ENCODE measurements at regions not wholly inside any gene's neighbourhood (a gene's known extent, or its start where the extent isn't known, plus 50 kb on each side); places are given as distances from the start of the nearest gene placed in this dataset.
A peak's percentile ranks its signal among the peaks of the same experiment; 100 is the strongest.

DNA sequence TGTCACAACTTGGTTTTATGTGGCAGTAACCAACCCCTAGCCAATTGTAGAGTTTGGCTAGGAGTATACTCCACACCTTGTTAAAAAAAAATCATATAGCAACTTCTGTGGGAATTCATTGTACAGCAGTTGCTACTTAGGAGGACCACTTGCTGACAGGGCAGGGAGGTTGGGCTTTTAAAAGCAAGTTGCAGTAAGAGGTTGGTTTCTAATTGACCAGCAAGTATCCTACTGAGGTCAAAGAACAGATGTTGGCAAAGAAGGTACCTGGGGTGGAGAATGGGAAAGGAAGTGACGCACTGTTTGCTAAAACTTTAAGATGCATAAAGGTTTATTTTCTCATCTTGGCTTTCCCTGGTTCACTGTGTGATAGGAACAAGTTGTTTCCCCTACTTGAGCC, 104.6 kb downstream of the TBX3 start:
- no peak overlapping the region for H3K27ac ChIP-seq (ENCODE audit: low read depth, low read length)
- WGBS (ENCODE audit: extremely low coverage, insufficient coverage, low lambda C conversion rate): no CpG with 5 or more reads among the region's 1 CpG

DNA sequence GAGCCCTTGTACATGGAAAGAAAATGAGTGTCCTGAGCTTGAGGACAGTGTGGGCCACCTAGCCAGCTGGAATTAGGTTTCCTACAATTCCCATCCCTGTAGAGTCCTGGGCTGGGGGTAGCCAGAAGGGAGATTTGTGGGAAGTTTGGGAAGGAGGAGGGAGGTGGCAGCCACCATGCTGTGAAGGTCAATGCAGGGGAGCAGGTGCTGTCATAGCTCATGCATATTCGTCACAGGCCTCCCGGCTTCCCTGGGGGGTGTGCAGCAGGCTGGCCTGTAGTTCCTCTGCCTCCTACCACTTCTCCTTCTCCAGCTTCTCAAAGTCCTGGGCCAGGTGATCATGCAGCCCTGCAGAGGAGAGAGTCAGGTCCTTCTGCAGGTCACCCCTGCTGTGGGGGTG, 121.3 kb downstream of the TBX3 start:
- no peaks in the 10 kb centered on the region for H3K36me3 ChIP-seq (ENCODE audit: control insufficient read depth, insufficient read depth, low read length)
- no peak overlapping the region for H3K18ac ChIP-seq (ENCODE audit: low read length)
- H3K4me1 ChIP-seq (ENCODE audit: control insufficient read depth, low read depth, low read length): no peaks in the 10 kb centered on the region
- H3K9ac ChIP-seq (ENCODE audit: low read length): no peak overlapping the region
- H3K23ac ChIP-seq (ENCODE audit: low read length): no peak overlapping the region
- no peak overlapping the region for H3K4ac ChIP-seq (ENCODE audit: low read depth, low read length)
- no peak overlapping the region for H3K4me2 ChIP-seq (ENCODE audit: low read length)
- no peak overlapping the region for H3K4me3 ChIP-seq (ENCODE audit: low read length)
- DNase-seq: peak; percentile 30
- H2BK5ac ChIP-seq (ENCODE audit: low read length): no peak overlapping the region
- no peak overlapping the region for H3K56ac ChIP-seq (ENCODE audit: low read length)
- no peak overlapping the region for H2BK120ac ChIP-seq (ENCODE audit: low read depth, low read length)
- no peak overlapping the region for H2AK5ac ChIP-seq (ENCODE audit: low read length)
- no CpG with 5 or more reads among the region's 2 CpGs for WGBS (ENCODE audit: extremely low coverage, insufficient coverage, low lambda C conversion rate)
- no peaks in the 10 kb centered on the region for H3K27me3 ChIP-seq (ENCODE audit: insufficient read depth, low read length, poor library complexity)
- no peak overlapping the region for H2BK15ac ChIP-seq (replicated peaks; ENCODE audit: low read depth)
- H3K27ac ChIP-seq (ENCODE audit: low read depth, low read length): no peak overlapping the region
- H3K79me2 ChIP-seq (ENCODE audit: control insufficient read depth, insufficient read depth, low read length): no peaks in the 10 kb centered on the region
- H4K8ac ChIP-seq (ENCODE audit: low read depth, low read length): no peak overlapping the region
- no peak overlapping the region for H4K5ac ChIP-seq (ENCODE audit: low read length)
- no peaks in the 10 kb centered on the region for H3K79me1 ChIP-seq (ENCODE audit: low read length)

More for the DNA sequence above, 104.6 kb downstream of the TBX3 start:
- H3K79me1 ChIP-seq (ENCODE audit: low read length): no peaks in the 10 kb centered on the region
- DNase-seq: no peak
- H3K36me3 ChIP-seq (ENCODE audit: control insufficient read depth, insufficient read depth, low read length): no peaks in the 10 kb centered on the region
- no peak overlapping the region for H3K9ac ChIP-seq (ENCODE audit: low read length)
- H2BK120ac ChIP-seq (ENCODE audit: low read depth, low read length): no peak overlapping the region
- no peaks in the 10 kb centered on the region for H3K27me3 ChIP-seq (ENCODE audit: insufficient read depth, low read length, poor library complexity)
- no peaks in the 10 kb centered on the region for H3K4me1 ChIP-seq (ENCODE audit: control insufficient read depth, low read depth, low read length)
- H2BK15ac ChIP-seq (replicated peaks; ENCODE audit: low read depth): no peak overlapping the region
- H3K79me2 ChIP-seq (ENCODE audit: control insufficient read depth, insufficient read depth, low read length): no peaks in the 10 kb centered on the region
- no peak overlapping the region for H3K4ac ChIP-seq (ENCODE audit: low read depth, low read length)
- no peak overlapping the region for H4K5ac ChIP-seq (ENCODE audit: low read length)
- H2AK5ac ChIP-seq (ENCODE audit: low read length): no peak overlapping the region
- no peak overlapping the region for H3K4me2 ChIP-seq (ENCODE audit: low read length)
- H2BK5ac ChIP-seq (ENCODE audit: low read length): no peak overlapping the region
- no peak overlapping the region for H3K56ac ChIP-seq (ENCODE audit: low read length)
- H4K8ac ChIP-seq (ENCODE audit: low read depth, low read length): no peak overlapping the region
- no peak overlapping the region for H3K18ac ChIP-seq (ENCODE audit: low read length)
- no peak overlapping the region for H3K23ac ChIP-seq (ENCODE audit: low read length)
- no peak overlapping the region for H3K4me3 ChIP-seq (ENCODE audit: low read length)

DNA sequence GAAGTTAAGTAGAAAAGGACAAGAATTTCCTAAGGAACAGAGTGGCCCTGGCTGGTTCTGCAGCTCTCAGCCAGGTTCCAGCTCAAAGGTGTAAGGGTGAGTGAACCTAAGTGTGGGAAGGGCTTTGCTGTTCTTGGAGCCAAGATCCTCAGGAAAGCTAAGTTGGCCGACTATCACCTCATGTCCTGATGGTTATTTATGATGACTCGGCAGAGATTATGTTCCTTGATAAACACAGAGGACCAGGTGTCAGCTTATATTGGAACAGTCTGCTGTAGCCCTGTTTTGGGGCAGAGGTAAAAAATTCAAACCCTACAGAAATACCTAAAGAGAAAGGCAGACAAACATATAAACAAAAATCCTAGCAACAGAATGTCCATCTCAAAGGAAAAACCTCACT, 128.5 kb downstream of the TBX3 start:
- no peak overlapping the region for H3K9ac ChIP-seq (ENCODE audit: low read length)
- H3K79me2 ChIP-seq (ENCODE audit: control insufficient read depth, insufficient read depth, low read length): no peaks in the 10 kb centered on the region
- DNase-seq: no peak
- no peak overlapping the region for H3K4me3 ChIP-seq (ENCODE audit: low read length)
- no peaks in the 10 kb centered on the region for H3K27me3 ChIP-seq (ENCODE audit: insufficient read depth, low read length, poor library complexity)
- no peaks in the 10 kb centered on the region for H3K79me1 ChIP-seq (ENCODE audit: low read length)
- H3K27ac ChIP-seq (ENCODE audit: low read depth, low read length): no peak overlapping the region
- H3K56ac ChIP-seq (ENCODE audit: low read length): no peak overlapping the region
- H4K8ac ChIP-seq (ENCODE audit: low read depth, low read length): no peak overlapping the region
- H2BK120ac ChIP-seq (ENCODE audit: low read depth, low read length): peak overlapping the region; percentile 32
- H2BK5ac ChIP-seq (ENCODE audit: low read length): no peak overlapping the region
- H3K4ac ChIP-seq (ENCODE audit: low read depth, low read length): no peak overlapping the region
- no peaks in the 10 kb centered on the region for H3K4me1 ChIP-seq (ENCODE audit: control insufficient read depth, low read depth, low read length)
- no peak overlapping the region for H4K5ac ChIP-seq (ENCODE audit: low read length)
- no peak overlapping the region for H2BK15ac ChIP-seq (replicated peaks; ENCODE audit: low read depth)
- no peak overlapping the region for H2AK5ac ChIP-seq (ENCODE audit: low read length)
- H3K4me2 ChIP-seq (ENCODE audit: low read length): no peak overlapping the region
- no peak overlapping the region for H3K18ac ChIP-seq (ENCODE audit: low read length)
- no peaks in the 10 kb centered on the region for H3K36me3 ChIP-seq (ENCODE audit: control insufficient read depth, insufficient read depth, low read length)
- WGBS (ENCODE audit: extremely low coverage, insufficient coverage, low lambda C conversion rate): no CpG with 5 or more reads among the region's 2 CpGs
- H3K23ac ChIP-seq (ENCODE audit: low read length): no peak overlapping the region

DNA sequence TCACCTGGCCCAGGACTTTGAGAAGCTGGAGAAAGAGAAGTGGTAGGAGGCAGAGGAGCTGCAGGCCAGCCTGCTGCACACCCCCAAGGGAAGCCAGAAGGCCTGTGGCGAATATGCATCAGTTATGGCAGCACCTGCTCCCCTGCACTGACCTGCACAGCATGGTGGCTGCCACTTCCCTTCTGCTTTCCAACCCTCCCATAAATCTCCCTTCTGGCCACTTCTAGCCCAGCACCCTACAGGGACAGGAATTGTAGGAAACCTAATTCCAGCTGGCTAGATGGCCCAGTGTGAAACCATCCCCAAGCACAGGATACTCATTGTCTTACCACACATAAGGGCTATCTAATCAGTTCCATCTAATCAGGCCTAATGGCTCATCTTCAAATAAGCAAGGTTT, 136.3 kb downstream of the TBX3 start:
- Histone ChIP-seq H3K9ac (ENCODE audit: low read length) (no peak overlapping the region), H2AK5ac (ENCODE audit: low read length) (no peak overlapping the region), H2BK120ac (ENCODE audit: low read depth, low read length) (no peak overlapping the region), H3K18ac (ENCODE audit: low read length) (no peak overlapping the region), H3K4ac (ENCODE audit: low read depth, low read length) (no peak overlapping the region), H3K27me3 (ENCODE audit: insufficient read depth, low read length, poor library complexity) (no peaks in the 10 kb centered on the region), H3K4me1 (ENCODE audit: control insufficient read depth, low read depth, low read length) (peaks cover 3% of the 10 kb centered on the region), H4K8ac (ENCODE audit: low read depth, low read length) (no peak overlapping the region), H2BK5ac (ENCODE audit: low read length) (no peak overlapping the region), H3K56ac (ENCODE audit: low read length) (no peak overlapping the region), H3K79me2 (ENCODE audit: control insufficient read depth, insufficient read depth, low read length) (no peaks in the 10 kb centered on the region), H3K79me1 (ENCODE audit: low read length) (no peaks in the 10 kb centered on the region), H3K27ac (ENCODE audit: low read depth, low read length) (no peak overlapping the region), H2BK15ac (replicated peaks; ENCODE audit: low read depth) (no peak overlapping the region), H4K5ac (ENCODE audit: low read length) (no peak overlapping the region), H3K36me3 (ENCODE audit: control insufficient read depth, insufficient read depth, low read length) (no peaks in the 10 kb centered on the region), H3K4me3 (ENCODE audit: low read length) (no peak overlapping the region), H3K4me2 (ENCODE audit: low read length) (no peak overlapping the region), H3K23ac (ENCODE audit: low read length) (no peak overlapping the region)
- peak; percentile 55 for DNase-seq
- WGBS (ENCODE audit: extremely low coverage, insufficient coverage, low lambda C conversion rate): no CpG with 5 or more reads among the region's 1 CpG

DNA sequence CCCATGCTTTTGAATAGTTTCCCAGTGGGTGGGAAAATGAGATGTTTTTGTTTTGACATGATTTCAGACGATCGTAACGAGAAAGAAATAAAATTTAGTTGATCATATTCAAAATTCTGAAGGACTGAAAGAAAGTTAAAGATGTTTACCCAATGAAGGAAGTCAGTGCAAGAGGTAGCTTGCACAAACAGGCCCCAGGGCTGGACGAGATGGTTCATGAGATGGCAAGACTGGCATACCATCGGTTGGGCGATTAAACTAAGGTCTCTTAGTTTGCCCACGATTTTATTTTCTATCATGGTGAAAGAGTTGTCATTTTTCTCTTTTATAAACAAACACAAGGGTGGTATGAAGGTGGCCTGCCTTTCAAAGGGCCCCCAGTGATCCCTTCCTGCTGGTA, 124.5 kb upstream of the TBX5 start:
- no peak overlapping the region for H3K18ac ChIP-seq (ENCODE audit: low read length)
- no peaks in the 10 kb centered on the region for H3K27me3 ChIP-seq (ENCODE audit: insufficient read depth, low read length, poor library complexity)
- no peak overlapping the region for H3K56ac ChIP-seq (ENCODE audit: low read length)
- no peak overlapping the region for H4K5ac ChIP-seq (ENCODE audit: low read length)
- H2BK120ac ChIP-seq (ENCODE audit: low read depth, low read length): no peak overlapping the region
- no peaks in the 10 kb centered on the region for H3K4me1 ChIP-seq (ENCODE audit: control insufficient read depth, low read depth, low read length)
- H2BK15ac ChIP-seq (replicated peaks; ENCODE audit: low read depth): no peak overlapping the region
- no peak overlapping the region for H3K27ac ChIP-seq (ENCODE audit: low read depth, low read length)
- H4K8ac ChIP-seq (ENCODE audit: low read depth, low read length): no peak overlapping the region
- H2AK5ac ChIP-seq (ENCODE audit: low read length): no peak overlapping the region
- no peaks in the 10 kb centered on the region for H3K79me1 ChIP-seq (ENCODE audit: low read length)
- H3K4me2 ChIP-seq (ENCODE audit: low read length): no peak overlapping the region
- H3K36me3 ChIP-seq (ENCODE audit: control insufficient read depth, insufficient read depth, low read length): no peaks in the 10 kb centered on the region
- H3K9ac ChIP-seq (ENCODE audit: low read length): no peak overlapping the region
- no peak overlapping the region for H3K4me3 ChIP-seq (ENCODE audit: low read length)
- H3K4ac ChIP-seq (ENCODE audit: low read depth, low read length): no peak overlapping the region
- no peaks in the 10 kb centered on the region for H3K79me2 ChIP-seq (ENCODE audit: control insufficient read depth, insufficient read depth, low read length)
- no peak overlapping the region for H2BK5ac ChIP-seq (ENCODE audit: low read length)
- no CpG with 5 or more reads among the region's 7 CpGs for WGBS (ENCODE audit: extremely low coverage, insufficient coverage, low lambda C conversion rate)
- no peak for DNase-seq
- H3K23ac ChIP-seq (ENCODE audit: low read length): no peak overlapping the region

DNA sequence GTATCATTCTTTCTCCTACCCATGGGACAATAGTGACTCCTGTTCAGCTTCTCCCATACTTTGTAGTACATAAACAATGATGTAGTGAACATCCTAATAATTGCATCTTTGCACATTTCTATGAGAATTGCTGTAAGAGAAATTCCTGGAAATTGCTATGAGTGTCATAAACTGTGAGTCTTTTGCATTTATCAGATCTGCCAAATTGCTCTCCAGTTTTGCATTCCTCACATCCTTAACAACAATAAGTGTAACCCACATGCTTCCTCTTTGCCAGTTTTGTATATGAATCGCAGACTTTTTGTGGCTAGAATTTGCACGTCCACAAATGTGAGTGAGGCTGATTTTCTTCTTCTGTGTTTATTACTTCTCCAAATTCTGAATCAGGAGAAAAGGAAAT, 124.0 kb upstream of the TBX5 start:
- H2BK120ac ChIP-seq (ENCODE audit: low read depth, low read length): no peak overlapping the region
- H3K27me3 ChIP-seq (ENCODE audit: insufficient read depth, low read length, poor library complexity): no peaks in the 10 kb centered on the region
- WGBS (ENCODE audit: extremely low coverage, insufficient coverage, low lambda C conversion rate): no CpG with 5 or more reads among the region's 2 CpGs
- H3K18ac ChIP-seq (ENCODE audit: low read length): no peak overlapping the region
- H2BK15ac ChIP-seq (replicated peaks; ENCODE audit: low read depth): no peak overlapping the region
- no peak overlapping the region for H3K4me2 ChIP-seq (ENCODE audit: low read length)
- H4K8ac ChIP-seq (ENCODE audit: low read depth, low read length): no peak overlapping the region
- DNase-seq: no peak
- no peak overlapping the region for H3K4me3 ChIP-seq (ENCODE audit: low read length)
- H3K79me2 ChIP-seq (ENCODE audit: control insufficient read depth, insufficient read depth, low read length): no peaks in the 10 kb centered on the region
- no peaks in the 10 kb centered on the region for H3K36me3 ChIP-seq (ENCODE audit: control insufficient read depth, insufficient read depth, low read length)
- no peaks in the 10 kb centered on the region for H3K4me1 ChIP-seq (ENCODE audit: control insufficient read depth, low read depth, low read length)
- H2AK5ac ChIP-seq (ENCODE audit: low read length): no peak overlapping the region
- no peak overlapping the region for H3K56ac ChIP-seq (ENCODE audit: low read length)
- H3K9ac ChIP-seq (ENCODE audit: low read length): no peak overlapping the region
- H3K27ac ChIP-seq (ENCODE audit: low read depth, low read length): no peak overlapping the region
- H4K5ac ChIP-seq (ENCODE audit: low read length): no peak overlapping the region
- no peak overlapping the region for H3K4ac ChIP-seq (ENCODE audit: low read depth, low read length)
- H3K23ac ChIP-seq (ENCODE audit: low read length): no peak overlapping the region
- H2BK5ac ChIP-seq (ENCODE audit: low read length): no peak overlapping the region
- no peaks in the 10 kb centered on the region for H3K79me1 ChIP-seq (ENCODE audit: low read length)

Measured in mesendoderm (in vitro differentiated cells).